T-helper 1 cell treated with Interleukin-12 subunit alpha and Interleukin-12 subunit beta and Interleukin-4 antibody, amounts not matched to agents 30 ng/mL and 1 ng/mL, for 36 hours (primary cell): ENCODE measurements at regions not wholly inside any gene's neighbourhood (a gene's known extent, or its start where the extent isn't known, plus 50 kb on each side); places are given as distances from the start of the nearest gene placed in this dataset.

ENCODE experiments used
- intact Hi-C: fragments of 100-400 bp; cut with micrococcal nuclease; formaldehyde crosslinking; loops from one replicate; pipeline ENCODE4 v1.15.1; 2024

DNA sequence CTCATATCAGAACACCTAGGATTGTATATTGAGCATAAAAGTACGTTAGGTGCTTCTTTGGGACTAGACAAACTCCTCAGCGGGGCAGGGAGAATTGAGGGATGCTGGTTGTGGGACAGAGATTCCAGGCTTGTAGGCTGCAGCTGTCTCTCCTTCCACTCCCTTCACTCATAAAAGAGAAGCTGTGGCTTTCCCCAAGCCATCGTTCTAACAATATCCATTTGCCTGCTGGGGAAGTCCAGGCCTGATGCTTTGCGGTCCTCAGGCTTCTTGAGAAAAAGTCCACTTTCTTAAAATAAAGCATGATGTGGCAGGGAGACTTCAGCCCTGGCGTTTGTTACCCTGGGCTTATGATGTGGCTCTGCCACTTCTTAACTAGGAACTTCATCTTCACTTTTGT, 129.3 kb upstream of the OSMR start:
- intact Hi-C loops, result no loop called here

DNA sequence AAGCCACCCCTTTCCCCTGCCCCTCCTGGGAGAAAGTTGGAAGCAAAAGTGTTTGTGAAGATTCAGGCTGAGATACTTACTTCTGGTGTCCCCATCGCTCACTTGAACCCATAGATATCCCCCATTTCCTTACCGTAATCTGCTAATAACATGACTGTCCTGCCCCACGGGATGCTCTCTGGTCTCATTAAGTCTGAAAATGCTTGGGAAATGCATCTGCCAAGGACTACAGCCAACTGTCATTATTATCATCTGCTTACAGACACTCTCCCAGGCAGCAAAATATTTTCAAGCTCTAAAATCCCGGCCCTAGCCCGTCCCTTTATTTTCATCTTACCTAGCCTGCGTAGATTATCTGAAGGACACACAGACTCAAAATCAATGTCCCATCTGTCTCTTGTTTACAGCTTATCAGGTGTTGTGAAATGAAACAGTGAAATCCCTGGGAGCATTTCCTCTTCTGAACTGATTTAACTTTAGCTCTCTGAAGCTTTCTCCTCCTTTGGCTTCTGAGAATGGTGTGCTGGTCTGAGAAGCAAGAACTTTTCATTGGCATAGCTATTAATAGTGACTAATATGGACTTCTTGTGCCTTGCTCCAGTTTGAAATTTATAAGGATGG, 126.9 kb upstream of the OSMR start:
- intact Hi-C loops, result no loop called here

DNA sequence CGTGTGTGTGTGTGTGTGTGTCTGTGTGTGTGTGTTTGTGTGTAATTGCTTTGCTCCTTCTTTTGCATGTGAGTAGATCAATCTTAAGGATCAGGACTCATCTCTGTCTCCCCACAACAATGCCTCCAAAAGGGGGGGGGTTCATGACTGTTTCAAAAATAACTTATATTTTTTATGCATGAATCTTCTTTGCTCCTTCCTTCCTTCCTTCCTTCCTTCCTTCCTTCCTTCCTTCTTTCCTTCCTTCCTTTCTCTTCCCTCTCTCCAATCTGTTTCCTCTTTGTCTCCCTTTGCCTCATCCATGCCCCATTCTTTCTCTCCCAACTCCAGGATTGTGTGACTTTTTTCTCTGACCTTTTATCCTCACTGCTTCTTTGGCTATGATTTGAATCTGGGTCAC, 126.4 kb upstream of the OSMR start:
- intact Hi-C loops, result no loop called here

DNA sequence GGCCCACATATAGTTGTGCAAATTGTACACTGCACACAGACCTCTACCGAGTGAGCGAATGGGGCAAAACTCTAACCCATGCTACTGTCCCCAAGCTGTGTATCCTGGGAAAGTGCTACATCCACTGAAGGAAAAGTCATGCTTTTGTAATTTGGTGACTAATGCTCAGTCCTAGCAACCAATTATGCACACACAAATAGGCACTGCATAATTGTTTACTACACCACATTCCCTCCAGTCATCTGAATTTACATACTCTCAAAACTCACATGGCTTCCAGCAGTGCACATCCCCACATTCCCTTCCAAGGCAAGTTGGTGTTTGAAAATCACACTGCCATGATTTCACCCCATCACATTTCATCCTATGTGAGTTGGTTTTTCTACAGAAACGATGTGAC, 125.9 kb upstream of the OSMR start:
- intact Hi-C loops, result no loop called here

DNA sequence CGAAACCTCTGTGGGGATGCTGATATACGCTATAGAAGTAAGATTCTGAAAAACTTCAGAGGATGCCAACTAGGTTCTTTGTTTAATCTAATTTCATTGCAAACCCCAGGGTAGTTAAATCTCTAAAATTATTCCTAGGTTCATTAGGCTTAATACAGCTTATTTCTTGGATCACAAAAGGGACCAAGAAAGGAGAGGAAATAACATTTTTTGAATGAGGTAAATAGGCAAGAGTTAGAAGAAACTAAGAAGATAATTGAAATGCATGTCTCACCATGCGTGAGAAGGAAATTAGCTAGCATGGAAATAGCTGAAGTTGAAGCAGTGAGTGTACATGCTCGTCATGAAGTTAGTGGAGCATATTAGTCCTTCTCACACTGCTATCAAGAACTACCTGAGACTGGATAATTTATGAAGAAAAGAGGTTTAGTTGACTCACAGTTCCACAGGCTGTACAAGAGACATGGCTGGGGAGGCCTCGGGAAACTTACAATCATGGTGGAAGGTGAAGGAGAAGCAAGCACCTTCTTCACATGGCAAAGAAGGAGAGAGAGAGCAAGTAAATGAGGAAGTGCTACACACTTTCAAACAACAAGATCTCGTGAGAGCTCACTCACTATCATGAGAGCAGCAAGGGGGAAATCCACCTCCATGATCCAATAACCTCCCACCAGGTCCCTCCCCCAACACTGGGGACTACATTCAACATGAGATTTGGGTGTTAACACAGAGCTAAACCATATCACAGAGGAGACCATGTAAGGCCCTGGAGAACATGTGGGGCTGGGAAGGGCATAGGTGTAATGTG, 125.1 kb upstream of the OSMR start:
- intact Hi-C loops, result no loop called here

DNA sequence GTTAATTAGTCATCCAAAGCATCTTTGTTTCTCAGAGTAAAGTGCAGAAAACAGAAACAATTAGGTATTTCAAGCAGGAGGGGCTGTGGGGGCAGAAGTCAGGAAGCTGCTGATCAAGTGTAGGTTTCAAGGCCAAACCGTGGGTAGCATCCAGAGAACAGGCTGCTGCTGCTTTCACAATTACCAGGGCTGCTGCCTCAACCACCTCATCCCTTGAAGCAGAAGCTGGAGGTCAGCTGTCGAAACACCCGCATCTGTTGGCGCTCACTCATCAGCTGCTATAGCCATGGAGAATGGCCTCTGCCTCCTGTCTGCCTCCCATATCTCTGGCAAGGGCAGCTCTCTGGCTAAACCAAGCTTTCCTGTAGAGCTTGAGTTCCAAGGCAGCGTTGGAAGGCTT, 122.9 kb upstream of the OSMR start:
- intact Hi-C loops, result no loop called here

DNA sequence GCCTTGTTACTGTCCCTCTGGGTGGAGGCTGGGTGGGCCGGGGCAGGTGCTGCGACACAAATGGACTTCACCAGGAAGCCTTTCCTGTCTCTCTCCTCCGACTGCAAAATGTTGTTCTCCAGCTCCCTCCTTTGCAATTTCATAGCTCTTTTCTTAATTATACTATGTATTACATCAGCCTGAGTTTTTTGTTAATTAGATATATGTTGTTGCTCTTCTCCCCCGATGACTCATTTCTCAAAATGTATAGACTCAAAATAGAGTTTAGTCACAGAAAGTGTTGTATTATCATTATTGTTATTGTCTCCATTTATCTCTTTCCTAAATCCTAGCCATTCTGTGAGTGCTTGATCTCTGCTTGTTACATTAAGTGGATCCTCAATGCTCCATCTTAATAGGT, 122.4 kb upstream of the OSMR start:
- intact Hi-C loops, result no loop called here

DNA sequence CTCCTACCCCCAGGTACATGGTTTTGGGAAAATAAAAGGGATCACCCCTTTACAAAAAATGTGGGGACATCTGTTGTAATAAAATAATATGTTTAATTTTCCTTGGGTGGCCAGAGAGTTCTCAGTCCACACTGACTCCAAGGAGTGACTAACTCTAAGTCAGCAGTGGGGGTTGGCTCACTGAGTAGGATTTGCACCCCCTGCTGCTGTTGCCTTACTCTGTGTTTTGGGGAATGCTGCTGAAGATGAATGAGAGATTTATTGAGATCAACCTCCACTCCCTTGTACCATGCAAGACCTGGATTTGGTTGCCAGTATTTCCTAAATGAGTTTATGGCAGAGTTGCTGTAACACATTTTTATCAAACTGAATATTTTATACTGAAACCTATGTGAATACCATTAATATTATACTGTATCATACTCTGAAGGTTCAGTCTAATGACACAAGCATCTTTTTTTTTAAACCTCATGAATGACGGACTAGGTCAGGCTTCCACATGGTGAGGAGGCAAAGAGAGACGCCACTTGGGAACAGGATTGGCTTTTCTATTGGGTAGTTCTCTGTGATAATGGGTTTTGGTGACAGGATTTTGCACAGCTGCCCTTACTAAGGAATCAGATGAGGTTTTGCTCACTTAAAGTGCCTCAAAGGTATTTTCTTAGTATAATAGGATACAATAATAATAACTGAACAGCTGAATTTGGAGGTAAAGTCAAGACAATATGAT, 121.3 kb upstream of the OSMR start:
- intact Hi-C loops, result no loop called here

DNA sequence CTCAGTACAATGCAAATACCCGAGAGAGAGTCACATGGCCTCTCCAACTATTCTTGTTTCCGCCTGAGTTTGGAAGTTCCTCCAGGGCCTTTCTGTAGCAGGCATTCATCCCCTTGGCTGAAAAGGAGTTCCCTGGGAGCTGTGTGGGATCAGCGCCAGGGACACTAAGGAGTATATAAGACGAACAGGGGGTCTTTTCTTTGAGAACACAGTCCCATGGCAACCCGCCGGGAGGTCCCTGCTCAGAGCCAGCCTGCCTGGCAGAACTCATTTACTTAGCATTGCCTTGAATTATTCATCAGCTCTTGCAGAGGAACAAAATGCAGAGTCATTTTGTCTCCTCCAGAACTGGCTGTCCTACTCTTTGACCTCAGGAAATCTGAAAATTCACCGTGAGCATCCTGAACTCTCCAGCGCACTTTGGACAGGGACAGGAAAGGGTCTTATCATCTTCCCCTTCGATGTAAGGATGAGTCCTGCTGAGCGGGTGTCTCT, 120.4 kb upstream of the OSMR start:
- intact Hi-C loops, result no loop called here

DNA sequence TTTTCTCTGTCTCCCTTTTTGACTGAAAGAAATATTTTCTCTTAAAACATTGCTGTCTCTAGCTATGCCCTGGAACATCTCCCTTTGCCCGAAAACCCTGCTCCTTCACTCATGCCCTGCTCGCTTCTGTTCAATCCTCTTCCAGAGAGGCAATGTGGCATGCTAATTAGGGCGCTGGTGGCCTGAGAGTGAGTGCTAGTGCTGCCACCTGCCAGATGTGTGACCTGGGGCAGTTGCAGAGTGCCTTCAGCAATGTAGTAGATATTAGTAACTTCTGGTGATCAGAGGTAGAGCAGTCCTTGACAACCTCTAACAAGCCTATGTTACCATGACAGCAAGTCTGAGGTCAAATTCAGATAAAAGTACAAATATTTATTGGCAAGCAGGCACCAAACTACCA, 119.5 kb upstream of the OSMR start:
- intact Hi-C loops, result no loop called here

DNA sequence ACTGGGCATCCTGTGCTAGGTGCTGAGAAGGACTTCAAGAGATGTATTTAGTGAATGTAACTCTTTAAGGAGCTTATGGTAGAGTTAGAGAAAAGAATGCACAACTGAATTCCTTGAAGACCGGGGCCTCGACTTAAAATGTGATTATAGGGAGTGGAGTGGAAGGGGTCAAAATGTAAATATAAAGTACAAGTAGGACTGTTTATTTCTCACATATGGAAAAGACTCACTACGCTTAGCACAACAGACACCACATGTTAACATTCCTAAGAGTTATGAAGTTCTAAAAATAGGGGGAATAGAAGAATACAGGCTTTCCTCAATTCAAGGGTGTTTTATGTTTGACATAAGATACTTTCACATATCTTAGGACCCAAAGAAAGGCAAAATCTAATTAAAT, 117.8 kb upstream of the OSMR start:
- intact Hi-C loops, result no loop called here

DNA sequence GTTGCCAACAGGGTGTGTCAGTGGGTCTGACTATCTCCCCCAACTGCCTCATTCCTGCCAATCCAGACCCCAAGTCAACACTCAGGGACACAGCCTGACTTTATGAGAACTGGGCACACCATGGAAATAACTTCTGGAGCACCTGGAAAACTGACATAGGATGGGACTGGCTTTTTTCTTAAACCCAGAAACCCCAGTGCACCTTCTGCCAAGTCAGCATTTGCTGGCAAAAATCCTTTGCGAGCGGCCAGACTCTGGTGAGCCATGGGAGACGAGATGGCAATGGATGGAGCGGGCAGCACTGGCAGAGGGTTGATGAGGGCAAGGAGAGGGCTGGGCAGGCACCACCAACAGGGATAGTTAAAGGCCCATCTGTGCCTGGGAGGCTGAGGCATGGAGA, 114.4 kb upstream of the OSMR start:
- intact Hi-C loops, result no loop called here

DNA sequence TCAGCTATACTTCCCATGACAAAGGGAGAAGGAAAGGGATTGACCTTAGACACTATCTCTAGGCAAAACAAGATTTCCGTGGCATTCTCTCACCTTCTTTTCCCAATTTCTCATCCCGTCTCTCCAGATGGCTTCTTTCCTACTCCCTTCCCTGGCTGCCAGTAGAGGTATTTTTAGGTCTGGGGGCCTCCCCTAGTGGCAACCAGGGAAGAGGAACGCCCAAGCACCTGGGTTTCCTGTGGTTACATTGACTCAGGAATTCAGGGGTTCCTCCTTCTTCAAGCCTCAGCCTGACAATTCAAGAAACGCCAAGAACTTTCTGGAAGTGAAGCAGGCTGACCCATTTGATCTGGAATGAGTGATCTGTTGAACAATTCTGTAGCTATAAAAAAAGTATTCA, 111.5 kb upstream of the OSMR start:
- intact Hi-C loops, result no loop called here

DNA sequence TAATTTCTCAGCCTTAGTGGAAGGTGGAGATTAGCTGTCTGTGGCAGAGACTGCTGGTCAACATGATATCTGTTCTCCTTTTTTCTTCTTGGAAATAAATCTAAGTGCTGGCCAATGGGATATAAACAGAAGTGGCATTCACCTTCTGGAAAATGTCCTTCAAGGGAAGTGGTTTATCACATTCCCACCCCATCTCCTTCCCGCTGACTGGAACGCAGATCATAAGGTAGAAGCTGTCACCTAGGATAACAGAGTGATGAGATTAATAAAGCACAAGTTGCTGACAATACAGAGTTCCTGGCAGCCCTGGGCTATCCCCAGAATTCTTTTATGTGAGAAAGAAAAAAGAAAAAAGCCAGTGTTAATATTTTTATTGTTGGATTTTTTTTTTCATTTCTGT, 109.7 kb upstream of the OSMR start:
- intact Hi-C loops, result no loop called here

DNA sequence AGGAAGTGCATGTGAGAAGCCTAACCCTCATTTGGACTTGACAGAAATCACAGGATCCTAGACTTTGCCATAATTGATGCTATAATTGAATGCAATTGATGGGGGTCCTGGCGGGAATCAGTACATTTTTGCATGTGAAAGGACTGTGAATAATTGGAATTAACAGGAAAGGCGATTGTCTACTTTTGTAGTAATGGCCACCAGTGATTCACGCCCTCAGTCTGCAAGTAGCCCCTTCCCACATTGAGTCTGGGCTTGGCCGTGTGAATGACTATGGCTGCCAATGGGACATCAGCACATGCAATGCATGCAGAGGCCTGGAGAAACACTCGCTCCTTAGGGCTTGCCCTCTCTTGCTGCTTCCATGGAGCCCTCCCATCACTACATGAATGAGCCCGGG, 107.8 kb upstream of the OSMR start:
- intact Hi-C loops, result no loop called here

DNA sequence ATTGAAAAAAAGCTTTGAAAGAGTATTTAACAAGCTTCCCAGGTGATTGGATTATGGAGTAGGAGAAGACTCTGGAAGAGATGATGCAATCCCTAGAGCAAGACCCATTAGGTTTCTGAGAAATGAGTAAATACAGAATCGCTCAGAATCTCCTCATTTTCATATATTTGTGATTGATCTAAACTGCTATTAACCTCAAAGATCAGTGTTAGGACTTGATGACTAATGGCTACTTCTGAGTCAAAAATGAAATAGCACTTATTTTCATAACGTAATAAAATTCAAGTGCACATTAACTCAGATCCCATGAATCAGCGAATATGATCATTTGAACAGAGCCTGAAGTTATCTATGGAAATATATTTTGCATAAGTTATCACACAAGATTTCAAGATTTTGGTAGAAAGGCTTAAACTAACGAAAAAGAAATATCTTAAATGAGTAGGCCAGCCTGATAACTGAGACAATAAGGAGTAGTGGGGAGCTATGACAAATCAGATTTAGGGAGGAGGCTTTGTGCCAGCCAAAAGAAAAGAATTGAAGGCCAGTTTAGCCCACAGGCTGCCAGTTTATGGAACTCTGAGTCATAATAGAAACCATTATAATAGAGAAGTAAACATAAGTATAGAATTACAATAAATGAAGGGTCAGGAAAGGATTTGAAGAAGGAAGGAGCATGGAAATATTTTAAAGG, 106.7 kb upstream of the OSMR start:
- intact Hi-C loops, result no loop called here

DNA sequence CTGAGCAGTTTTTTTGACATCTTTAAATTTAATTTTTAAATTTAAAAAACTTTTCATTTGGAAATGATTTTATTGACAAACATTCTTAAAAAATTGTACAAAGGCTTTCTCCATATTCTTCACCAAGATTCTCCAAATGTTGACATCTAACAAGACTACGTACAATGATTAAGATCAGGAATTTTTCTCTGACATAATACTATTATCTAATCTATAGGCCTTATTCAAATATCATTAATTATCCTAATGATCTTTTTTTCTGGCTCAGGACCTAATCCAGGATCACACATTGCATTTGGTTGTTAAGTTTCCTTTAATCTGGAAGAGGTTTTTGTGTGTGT, 106.1 kb upstream of the OSMR start:
- intact Hi-C loops, result no loop called here

DNA sequence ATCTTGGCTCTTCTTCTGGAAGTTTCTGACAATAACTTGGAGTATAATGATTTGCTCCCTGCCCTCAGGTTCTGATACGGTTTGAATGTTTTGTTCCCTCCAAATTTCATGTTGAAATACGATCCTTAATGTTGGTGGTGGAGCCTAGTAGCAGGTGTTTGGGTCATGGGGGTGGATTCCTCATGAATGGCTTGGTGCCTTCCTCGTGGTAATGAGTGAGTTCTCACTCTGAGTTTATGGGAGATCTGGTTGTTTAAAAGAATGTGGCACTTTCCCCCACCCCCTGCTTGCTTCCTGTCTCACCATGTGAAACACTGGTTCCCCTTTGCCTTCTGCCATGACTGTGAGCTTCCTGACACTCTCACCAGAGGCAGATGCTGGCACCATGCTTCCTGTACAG, 103.0 kb upstream of the OSMR start:
- intact Hi-C loops, result no loop called here

DNA sequence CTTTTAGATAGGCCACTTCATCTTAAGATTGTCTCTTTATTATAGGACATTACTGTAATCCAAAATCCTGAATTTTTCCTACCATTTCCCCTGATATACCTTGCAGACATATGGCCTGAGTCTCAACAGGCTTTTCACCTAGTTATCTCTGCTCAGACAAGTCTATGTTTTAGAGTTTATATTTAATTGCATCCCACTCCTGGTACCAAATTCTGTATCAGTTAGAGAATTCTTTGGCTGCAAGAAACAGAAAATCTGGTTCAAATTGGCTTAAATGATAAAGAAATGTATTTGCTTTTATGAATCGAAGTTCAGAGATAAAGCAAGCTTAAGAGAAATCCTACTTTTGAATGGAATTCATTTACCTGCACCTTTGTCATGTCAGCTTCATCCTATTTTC, 102.2 kb upstream of the OSMR start:
- intact Hi-C loops, result no loop called here

DNA sequence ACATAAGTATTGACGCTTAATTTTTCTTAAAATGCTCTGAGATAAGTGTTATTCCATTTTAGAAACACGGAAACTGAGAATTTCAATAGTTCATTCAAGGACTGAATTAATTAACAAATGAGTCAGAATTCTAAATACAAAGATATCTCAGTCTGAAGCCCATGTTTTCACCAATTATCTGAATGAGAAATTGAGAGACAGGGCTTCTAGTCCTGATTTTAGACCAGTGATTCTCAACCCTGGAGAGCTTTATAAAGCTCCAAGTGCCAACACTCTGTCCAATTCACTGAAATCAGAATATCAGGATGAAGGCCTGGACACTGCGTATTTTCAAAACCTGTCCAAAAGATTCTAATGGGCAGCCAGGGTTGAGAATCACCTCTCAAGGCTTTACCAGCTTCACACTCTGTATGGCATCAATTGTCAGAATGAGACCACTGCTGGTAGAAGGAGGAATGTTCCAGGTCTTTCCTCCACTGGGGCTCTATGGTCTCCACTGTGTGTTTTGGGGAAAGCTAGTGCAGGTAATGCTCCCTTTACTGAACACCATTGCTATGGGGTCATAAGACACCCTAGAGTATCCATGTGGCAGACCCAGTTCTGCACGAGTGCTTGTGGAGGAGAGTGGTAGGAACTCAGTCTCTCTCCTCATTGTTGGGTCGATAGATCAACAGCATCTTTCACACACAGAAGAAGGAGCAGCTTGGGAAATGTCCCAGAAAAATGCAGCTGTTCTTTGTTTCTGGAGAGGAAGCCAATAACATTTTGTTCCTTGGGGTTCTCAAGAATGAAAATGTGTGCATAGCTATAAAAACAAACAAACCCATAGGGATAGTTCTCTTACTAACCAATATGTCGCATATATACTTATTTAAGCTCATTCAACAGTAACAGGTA, 99.7 kb upstream of the OSMR start:
- intact Hi-C loops, result no loop called here

DNA sequence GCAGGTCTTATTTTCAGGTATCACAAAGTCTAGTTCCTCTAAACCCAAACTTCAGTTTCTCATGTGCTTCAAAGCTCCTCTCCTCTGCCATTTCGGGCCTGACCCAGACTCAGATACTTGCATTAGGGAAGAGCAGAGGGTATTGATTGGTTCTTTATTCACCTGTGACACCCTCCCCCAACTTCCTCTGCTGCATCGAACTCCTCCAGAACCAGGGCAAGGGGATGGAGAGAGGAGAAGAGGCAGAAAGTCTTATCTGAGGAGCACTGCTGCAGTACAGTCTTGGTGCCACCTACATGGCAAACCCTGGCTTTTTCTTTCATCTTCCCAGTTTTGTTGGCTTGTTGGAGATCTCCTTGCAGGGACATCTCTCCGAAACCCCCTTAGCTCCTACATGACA, 96.0 kb upstream of the OSMR start:
- intact Hi-C loops, result no loop called here
